Stimulated activated CD4-positive, alpha-beta T cell treated with anti-CD3 and anti-CD28 coated beads, Interleukin-12 subunit alpha, Interleukin-12 subunit beta, amount 100 ng/mL, for 4 hours (primary cell): ENCODE measurements at regions not wholly inside any gene's neighbourhood (a gene's known extent, or its start where the extent isn't known, plus 50 kb on each side); places are given as distances from the start of the nearest gene placed in this dataset.
"Not testable (repeated sequence)": the region's sequence is repeated elsewhere in the genome, so short reads cannot be mapped to it uniquely, and the experiment has no call there.

Experiments used
- DNase-seq: peaks from one replicate; pipeline ENCODE4 v3.0.0-alpha.2; 2020

- no peak for DNase-seq
Measured at GRCh38 chr4:141346144-141346543, 125.4 kb downstream of the ZNF330 start.

GRCh38 chr4:141347684-141348083 lies 127.0 kb downstream of the ZNF330 start:
- DNase-seq: no peak

GRCh38 chr4:141348125-141348524 lies 127.4 kb downstream of the ZNF330 start:
- DNase-seq: no peak

- no peak for DNase-seq
Measured at GRCh38 chr4:141348573-141348972, 127.9 kb downstream of the ZNF330 start.

GRCh38 chr4:141349236-141349635 lies 128.5 kb downstream of the ZNF330 start:
- DNase-seq: no peak

GRCh38 chr4:141350122-141350905 lies 129.6 kb downstream of the ZNF330 start:
- DNase-seq: no peak

- DNase-seq: no peak
Measured at GRCh38 chr4:141352331-141352730, 131.6 kb downstream of the ZNF330 start.

GRCh38 chr4:141352909-141353525 lies 132.3 kb downstream of the ZNF330 start:
- DNase-seq: no peak

GRCh38 chr4:141356321-141356962 lies 135.7 kb downstream of the ZNF330 start:
- no peak for DNase-seq

GRCh38 chr4:141356963-141357335 lies 136.3 kb downstream of the ZNF330 start:
- DNase-seq: no peak

GRCh38 chr4:141368241-141368640 lies 147.5 kb downstream of the ZNF330 start:
- DNase-seq: not testable (repeated sequence)

GRCh38 chr4:141371206-141371605 lies 150.5 kb downstream of the ZNF330 start:
- no peak for DNase-seq

- DNase-seq: no peak
Measured at GRCh38 chr4:141375855-141376254, 155.2 kb downstream of the ZNF330 start.

- DNase-seq: no peak
Measured at GRCh38 chr4:141376769-141377168, 156.1 kb downstream of the ZNF330 start.

GRCh38 chr4:141387299-141387698 lies 166.6 kb downstream of the ZNF330 start:
- no peak for DNase-seq

- DNase-seq: no peak
Measured at GRCh38 chr4:141388481-141388880, 167.8 kb downstream of the ZNF330 start.

GRCh38 chr4:141389649-141390048 lies 169.0 kb downstream of the ZNF330 start:
- DNase-seq: no peak

GRCh38 chr4:141390571-141390970 lies 169.9 kb downstream of the ZNF330 start:
- no peak for DNase-seq

- no peak for DNase-seq
Measured at GRCh38 chr4:141391293-141391692, 170.6 kb downstream of the ZNF330 start.

- no peak for DNase-seq
Measured at GRCh38 chr4:141391771-141392170, 171.1 kb downstream of the ZNF330 start.

GRCh38 chr4:141395246-141395830 lies 174.6 kb downstream of the ZNF330 start:
- no peak for DNase-seq

- DNase-seq: no peak
Measured at GRCh38 chr4:141395919-141396318, 175.2 kb downstream of the ZNF330 start.

GRCh38 chr4:141402712-141403111 lies 182.0 kb downstream of the ZNF330 start:
- DNase-seq: no peak

GRCh38 chr4:141403782-141404181 lies 183.1 kb downstream of the ZNF330 start:
- no peak for DNase-seq
